ENCODE measurements at regions not wholly inside any gene's neighbourhood (a gene's known extent, or its start where the extent isn't known, plus 50 kb on each side); places are given as distances from the start of the nearest gene placed in this dataset.
"Not testable (repeated sequence)": the region's sequence is repeated elsewhere in the genome, so short reads cannot be mapped to it uniquely, and the experiment has no call there.

GRCh38 chr10:87603196-87603595, 56.5 kb upstream of the PAPSS2 start:
- no peak for DNase-seq (ENCODE audit: low read depth)

- peak; percentile 30 for DNase-seq (ENCODE audit: low read depth)
These were observed 55.9 kb upstream of the PAPSS2 start for GRCh38 chr10:87603769-87604168.

- DNase-seq (ENCODE audit: low read depth) = peak; percentile 27
These were observed 53.9 kb upstream of the PAPSS2 start for GRCh38 chr10:87605628-87606251.

- DNase-seq (ENCODE audit: low read depth) = no peak
These were observed 50.9 kb upstream of the PAPSS2 start for GRCh38 chr10:87608756-87609155.

GRCh38 chr10:87609563-87609962, 50.1 kb upstream of the PAPSS2 start:
- not testable (repeated sequence) for DNase-seq (ENCODE audit: low read depth)
